SHP77 treated with DMSO at 0.1 percent for 48 hours (cell line): ENCODE measurements at regions not wholly inside any gene's neighbourhood (a gene's known extent, or its start where the extent isn't known, plus 50 kb on each side); places are given as distances from the start of the nearest gene placed in this dataset.
"Not testable (repeated sequence)": the region's sequence is repeated elsewhere in the genome, so short reads cannot be mapped to it uniquely, and the experiment has no call there.

Experiments used
- DNase-seq: peaks from one replicate; lab custom pipeline; 2025; lab: John Stamatoyannopoulos, UW

GRCh38 chr11:42311514-42311913 lies 852.1 kb upstream of the LRRC4C start:
- no peak for DNase-seq

- no peak for DNase-seq
Observed at GRCh38 chr11:42311944-42312343, 852.5 kb upstream of the LRRC4C start.

GRCh38 chr11:42315267-42315666 lies 855.8 kb upstream of the LRRC4C start:
- DNase-seq, result no peak

GRCh38 chr11:42315846-42316245 lies 856.4 kb upstream of the LRRC4C start:
- DNase-seq, result no peak

GRCh38 chr11:42319921-42320320 lies 860.5 kb upstream of the LRRC4C start:
- no peak for DNase-seq

GRCh38 chr11:42329929-42330565 lies 870.6 kb upstream of the LRRC4C start:
- no peak for DNase-seq

GRCh38 chr11:42337786-42338455 lies 878.5 kb upstream of the LRRC4C start:
- no peak for DNase-seq

- DNase-seq, result no peak
Observed at GRCh38 chr11:42344204-42344792, 884.8 kb upstream of the LRRC4C start.

GRCh38 chr11:42345933-42346332 lies 886.5 kb upstream of the LRRC4C start:
- DNase-seq, result no peak

- no peak for DNase-seq
Observed at GRCh38 chr11:42363701-42364100, 904.2 kb upstream of the LRRC4C start.

- no peak for DNase-seq
Observed at GRCh38 chr11:42390116-42390515, 921.7 kb upstream of the API5 start.

GRCh38 chr11:42397483-42397882 lies 914.3 kb upstream of the API5 start:
- no peak for DNase-seq

GRCh38 chr11:42407341-42407740 lies 904.5 kb upstream of the API5 start:
- DNase-seq, result peak; percentile 46

GRCh38 chr11:42410251-42410955 lies 901.4 kb upstream of the API5 start:
- no peak for DNase-seq

GRCh38 chr11:42412590-42412989 lies 899.2 kb upstream of the API5 start:
- no peak for DNase-seq

GRCh38 chr11:42417691-42418090 lies 894.1 kb upstream of the API5 start:
- no peak for DNase-seq

GRCh38 chr11:42422090-42422489 lies 889.7 kb upstream of the API5 start:
- DNase-seq, result no peak

- DNase-seq, result not testable (repeated sequence)
Observed at GRCh38 chr11:42434911-42435310, 876.9 kb upstream of the API5 start.

GRCh38 chr11:42444406-42444805 lies 867.4 kb upstream of the API5 start:
- DNase-seq, result no peak

GRCh38 chr11:42462558-42463310 lies 849.1 kb upstream of the API5 start:
- DNase-seq, result no peak

- peak; percentile 25 for DNase-seq
Observed at GRCh38 chr11:42465623-42466022, 846.2 kb upstream of the API5 start.

- no peak for DNase-seq
Observed at GRCh38 chr11:42473106-42473505, 838.7 kb upstream of the API5 start.
